ENCODE measurements at regions not wholly inside any gene's neighbourhood (a gene's known extent, or its start where the extent isn't known, plus 50 kb on each side); places are given as distances from the start of the nearest gene placed in this dataset.

DNA sequence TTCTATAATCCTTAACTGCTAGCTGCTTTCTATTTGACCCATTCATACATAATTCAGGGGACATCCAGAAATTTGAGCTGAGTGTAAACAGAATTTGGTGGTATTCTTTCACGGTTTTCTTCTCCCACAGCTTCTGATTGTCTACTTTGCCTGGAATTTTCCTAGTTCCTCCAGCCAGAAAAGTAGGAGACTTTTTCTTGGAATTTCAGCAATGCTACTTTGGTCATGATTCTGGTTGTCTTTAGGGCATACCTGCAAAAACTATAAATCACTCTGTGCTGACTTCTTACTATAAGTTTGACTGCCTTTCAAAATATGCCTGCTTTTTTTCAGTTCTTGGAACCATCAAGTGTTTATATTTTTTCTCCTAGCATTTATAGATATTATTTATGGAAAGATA, 260.2 kb downstream of the TMEM38B start:
- H3K9me3 ChIP-seq (ENCODE audit: severe bottlenecking): no peaks in the 10 kb centered on the region
- H3K4me3 ChIP-seq (ENCODE audit: severe bottlenecking): no peak overlapping the region
- ATAC-seq (ENCODE audit: low read depth) (no peak), DNase-seq (ENCODE audit: low spot score) (no peak)
- H3K27ac ChIP-seq (ENCODE audit: poor library complexity, severe bottlenecking): no peak overlapping the region
- no peaks in the 10 kb centered on the region for H3K36me3 ChIP-seq (ENCODE audit: low read depth)
- H3K4me1 ChIP-seq (ENCODE audit: insufficient read depth, poor library complexity, severe bottlenecking): no peaks in the 10 kb centered on the region
- no peaks in the 10 kb centered on the region for H3K27me3 ChIP-seq (ENCODE audit: insufficient read depth, poor library complexity, severe bottlenecking)
- TF ChIP-seq CTCF (IDR thresholded peaks at IDR 0.05; ENCODE audit: poor library complexity, severe bottlenecking): no peak

- no peaks in the 10 kb centered on the region for H3K27me3 ChIP-seq (ENCODE audit: insufficient read depth, poor library complexity, severe bottlenecking)
- H3K36me3 ChIP-seq (ENCODE audit: low read depth): no peaks in the 10 kb centered on the region
- H3K4me1 ChIP-seq (ENCODE audit: insufficient read depth, poor library complexity, severe bottlenecking): no peaks in the 10 kb centered on the region
- no peak overlapping the region for H3K27ac ChIP-seq (ENCODE audit: poor library complexity, severe bottlenecking)
- DNase-seq (ENCODE audit: low spot score) (no peak), ATAC-seq (ENCODE audit: low read depth) (no peak)
- no peak overlapping the region for H3K4me3 ChIP-seq (ENCODE audit: severe bottlenecking)
- H3K9me3 ChIP-seq (ENCODE audit: severe bottlenecking): no peaks in the 10 kb centered on the region
- TF ChIP-seq CTCF (IDR thresholded peaks at IDR 0.05; ENCODE audit: poor library complexity, severe bottlenecking): no peak
Measured at GRCh38 chr9:105957830-105958229, 263.5 kb downstream of the TMEM38B start.

DNA sequence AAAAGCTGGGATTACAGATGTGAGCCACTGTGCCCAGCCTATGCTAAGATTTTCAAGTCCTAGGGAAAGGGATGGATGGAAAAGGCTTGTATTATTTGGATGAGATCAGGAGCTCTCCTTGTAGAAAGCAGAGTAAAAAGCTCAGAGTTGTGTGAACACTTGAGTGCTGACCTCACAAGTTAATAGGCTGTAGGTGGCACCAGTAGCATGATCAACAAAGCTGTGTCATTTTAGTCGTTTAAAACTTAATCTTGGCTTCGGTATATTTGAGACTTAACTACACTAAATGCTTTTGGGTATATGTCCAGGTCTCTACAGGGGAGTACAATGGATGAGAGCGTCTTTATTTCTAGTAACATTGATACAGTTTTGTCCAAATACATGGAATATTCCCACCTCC, 264.2 kb downstream of the TMEM38B start:
- Histone ChIP-seq H3K4me1 (ENCODE audit: insufficient read depth, poor library complexity, severe bottlenecking) (no peaks in the 10 kb centered on the region), H3K36me3 (ENCODE audit: low read depth) (no peaks in the 10 kb centered on the region), H3K4me3 (ENCODE audit: severe bottlenecking) (no peak overlapping the region), H3K27ac (ENCODE audit: poor library complexity, severe bottlenecking) (no peak overlapping the region), H3K9me3 (ENCODE audit: severe bottlenecking) (no peaks in the 10 kb centered on the region), H3K27me3 (ENCODE audit: insufficient read depth, poor library complexity, severe bottlenecking) (no peaks in the 10 kb centered on the region)
- no peak for TF ChIP-seq CTCF (IDR thresholded peaks at IDR 0.05; ENCODE audit: poor library complexity, severe bottlenecking)
- DNase-seq (ENCODE audit: low spot score) (no peak), ATAC-seq (ENCODE audit: low read depth) (no peak)

- Histone ChIP-seq H3K4me3 (ENCODE audit: severe bottlenecking) (no peak overlapping the region), H3K4me1 (ENCODE audit: insufficient read depth, poor library complexity, severe bottlenecking) (no peaks in the 10 kb centered on the region), H3K36me3 (ENCODE audit: low read depth) (no peaks in the 10 kb centered on the region), H3K27ac (ENCODE audit: poor library complexity, severe bottlenecking) (no peak overlapping the region), H3K27me3 (ENCODE audit: insufficient read depth, poor library complexity, severe bottlenecking) (no peaks in the 10 kb centered on the region), H3K9me3 (ENCODE audit: severe bottlenecking) (no peaks in the 10 kb centered on the region)
- ATAC-seq (ENCODE audit: low read depth) (no peak), DNase-seq (ENCODE audit: low spot score) (no peak)
- no peak for TF ChIP-seq CTCF (IDR thresholded peaks at IDR 0.05; ENCODE audit: poor library complexity, severe bottlenecking)
Measured at GRCh38 chr9:105959531-105959930, 265.2 kb downstream of the TMEM38B start.

DNA sequence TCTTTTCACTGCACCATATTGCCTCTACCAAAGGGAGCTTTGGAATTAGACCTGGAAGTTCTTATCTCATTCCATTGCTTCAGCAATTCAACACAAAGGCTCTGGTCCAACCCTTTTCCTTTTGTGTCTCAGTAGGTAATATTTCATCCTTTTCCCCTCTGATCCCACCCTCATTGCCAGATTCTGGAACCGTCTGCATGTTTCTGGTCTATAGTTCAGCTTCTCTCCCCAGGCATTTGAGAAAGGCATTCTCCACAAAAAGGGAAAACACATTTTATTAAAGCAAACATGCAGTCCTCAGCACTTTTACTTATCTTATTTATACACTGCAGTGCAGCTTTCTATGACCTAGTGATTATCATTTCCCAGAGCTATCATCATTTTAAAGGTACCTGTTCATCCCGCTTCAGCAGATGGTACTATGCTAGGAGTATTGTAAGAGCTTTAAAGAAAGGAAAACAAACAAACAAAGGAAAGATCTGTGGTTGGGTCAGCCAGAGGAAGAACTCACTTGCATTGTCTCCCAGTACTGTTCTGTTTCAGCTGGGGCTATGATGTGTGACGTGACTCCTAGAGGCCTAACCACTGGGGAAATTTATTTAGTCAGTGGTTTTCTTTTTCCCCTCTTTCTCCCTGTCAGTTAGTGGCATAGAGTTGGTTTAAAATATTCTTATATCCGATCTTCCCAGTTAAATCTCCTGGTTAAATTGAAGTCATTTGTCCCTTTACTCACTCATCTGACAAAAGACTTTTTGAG, 269.2 kb downstream of the TMEM38B start:
- DNase-seq (ENCODE audit: low spot score) (no peak), ATAC-seq (ENCODE audit: low read depth) (no peak)
- no peaks in the 10 kb centered on the region for H3K9me3 ChIP-seq (ENCODE audit: severe bottlenecking)
- no peak overlapping the region for H3K27ac ChIP-seq (ENCODE audit: poor library complexity, severe bottlenecking)
- H3K27me3 ChIP-seq (ENCODE audit: insufficient read depth, poor library complexity, severe bottlenecking): peaks cover 1% of the 10 kb centered on the region
- H3K4me3 ChIP-seq (ENCODE audit: severe bottlenecking): no peak overlapping the region
- no peaks in the 10 kb centered on the region for H3K4me1 ChIP-seq (ENCODE audit: insufficient read depth, poor library complexity, severe bottlenecking)
- TF ChIP-seq CTCF (IDR thresholded peaks at IDR 0.05; ENCODE audit: poor library complexity, severe bottlenecking): no peak
- no peaks in the 10 kb centered on the region for H3K36me3 ChIP-seq (ENCODE audit: low read depth)

All from RWPE2 (cell line).